ENCODE measurements at regions not wholly inside any gene's neighbourhood (a gene's known extent, or its start where the extent isn't known, plus 50 kb on each side); places are given as distances from the start of the nearest gene placed in this dataset.

DNA sequence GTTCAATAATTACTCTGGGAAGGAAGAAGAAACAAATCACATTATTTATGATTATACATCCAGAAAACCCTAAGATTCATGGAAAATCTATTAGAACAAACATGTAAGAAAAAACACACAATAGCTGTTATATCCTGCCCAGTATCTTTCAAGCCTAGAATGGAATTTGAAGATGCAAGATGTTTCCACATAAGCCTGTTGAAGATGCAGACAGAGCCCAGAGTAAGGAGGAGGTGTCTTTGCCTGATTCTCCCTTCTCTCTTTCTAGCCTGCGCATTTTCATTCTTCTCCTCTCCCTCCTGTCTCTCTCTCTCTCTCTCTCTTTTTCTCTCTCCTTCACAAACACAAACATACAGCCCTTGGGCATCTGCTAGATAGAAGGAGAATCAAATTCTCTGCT is 170.1 kb upstream of the INHBA start:
- no peak for DNase-seq (ENCODE audit: low read depth)
- no peak overlapping the region for H3K4me3 ChIP-seq (ENCODE audit: low read depth, low read length)
- TF ChIP-seq, protein P1, sequence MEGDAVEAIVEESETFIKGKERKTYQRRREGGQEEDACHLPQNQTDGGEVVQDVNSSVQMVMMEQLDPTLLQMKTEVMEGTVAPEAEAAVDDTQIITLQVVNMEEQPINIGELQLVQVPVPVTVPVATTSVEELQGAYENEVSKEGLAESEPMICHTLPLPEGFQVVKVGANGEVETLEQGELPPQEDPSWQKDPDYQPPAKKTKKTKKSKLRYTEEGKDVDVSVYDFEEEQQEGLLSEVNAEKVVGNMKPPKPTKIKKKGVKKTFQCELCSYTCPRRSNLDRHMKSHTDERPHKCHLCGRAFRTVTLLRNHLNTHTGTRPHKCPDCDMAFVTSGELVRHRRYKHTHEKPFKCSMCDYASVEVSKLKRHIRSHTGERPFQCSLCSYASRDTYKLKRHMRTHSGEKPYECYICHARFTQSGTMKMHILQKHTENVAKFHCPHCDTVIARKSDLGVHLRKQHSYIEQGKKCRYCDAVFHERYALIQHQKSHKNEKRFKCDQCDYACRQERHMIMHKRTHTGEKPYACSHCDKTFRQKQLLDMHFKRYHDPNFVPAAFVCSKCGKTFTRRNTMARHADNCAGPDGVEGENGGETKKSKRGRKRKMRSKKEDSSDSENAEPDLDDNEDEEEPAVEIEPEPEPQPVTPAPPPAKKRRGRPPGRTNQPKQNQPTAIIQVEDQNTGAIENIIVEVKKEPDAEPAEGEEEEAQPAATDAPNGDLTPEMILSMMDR (conservative IDR thresholded peaks at IDR 0.05; ENCODE audit: low read depth, low read length) = no peak

- DNase-seq (ENCODE audit: low read depth) = no peak
- no peak overlapping the region for H3K4me3 ChIP-seq (ENCODE audit: low read depth, low read length)
- TF ChIP-seq, protein P1 (conservative IDR thresholded peaks at IDR 0.05; ENCODE audit: low read depth, low read length) = no peak
Measured at GRCh38 chr7:41870461-41871138, 167.7 kb upstream of the INHBA start.

GRCh38 chr7:41869997-41870396 is 167.1 kb upstream of the INHBA start:
- no peak overlapping the region for H3K4me3 ChIP-seq (ENCODE audit: low read depth, low read length)
- TF ChIP-seq, protein P1 (conservative IDR thresholded peaks at IDR 0.05; ENCODE audit: low read depth, low read length) = no peak
- no peak for DNase-seq (ENCODE audit: low read depth)

DNA sequence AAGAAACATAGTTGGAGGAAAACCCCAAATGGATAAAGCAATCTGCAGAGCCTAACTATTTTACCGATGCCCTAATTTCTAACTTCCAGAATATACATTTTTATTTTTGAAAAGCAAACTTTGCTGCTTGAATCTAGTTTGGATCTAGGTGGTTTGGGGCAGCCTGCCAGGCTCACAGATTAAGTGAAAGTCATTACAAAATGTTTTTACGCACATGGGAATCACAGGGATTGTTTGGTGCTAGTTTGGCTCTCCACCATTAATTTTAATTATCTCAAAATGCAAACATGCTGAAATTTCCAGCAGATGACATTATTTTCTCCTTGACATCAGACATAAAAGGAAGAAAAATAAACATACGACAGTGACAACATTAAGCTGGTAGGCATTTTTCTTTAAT is 166.7 kb upstream of the INHBA start:
- TF ChIP-seq, protein P1 (conservative IDR thresholded peaks at IDR 0.05; ENCODE audit: low read depth, low read length) = no peak
- no peak for DNase-seq (ENCODE audit: low read depth)
- H3K4me3 ChIP-seq (ENCODE audit: low read depth, low read length) = no peak overlapping the region

DNA sequence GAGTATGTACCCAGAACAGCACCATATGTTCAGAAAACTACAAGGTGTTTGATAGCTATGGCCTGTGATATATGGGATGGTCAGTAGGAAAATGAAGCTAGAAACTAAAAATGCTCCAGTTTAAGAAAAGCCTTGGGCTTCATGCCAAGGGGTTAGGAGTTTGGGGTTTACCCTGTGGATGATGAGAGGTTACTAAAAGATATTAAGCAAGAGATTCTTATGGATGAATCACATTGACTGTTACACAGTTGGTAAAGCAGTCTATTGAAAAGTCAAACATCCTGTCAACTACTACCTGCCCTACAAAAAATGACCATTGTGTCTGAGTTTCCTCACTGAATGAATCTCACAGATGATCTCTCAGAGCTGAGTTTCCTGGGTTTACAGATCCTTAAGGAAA is 166.2 kb upstream of the INHBA start:
- no peak overlapping the region for H3K4me3 ChIP-seq (ENCODE audit: low read depth, low read length)
- TF ChIP-seq, protein P1 (conservative IDR thresholded peaks at IDR 0.05; ENCODE audit: low read depth, low read length) = no peak
- no peak for DNase-seq (ENCODE audit: low read depth)

DNA sequence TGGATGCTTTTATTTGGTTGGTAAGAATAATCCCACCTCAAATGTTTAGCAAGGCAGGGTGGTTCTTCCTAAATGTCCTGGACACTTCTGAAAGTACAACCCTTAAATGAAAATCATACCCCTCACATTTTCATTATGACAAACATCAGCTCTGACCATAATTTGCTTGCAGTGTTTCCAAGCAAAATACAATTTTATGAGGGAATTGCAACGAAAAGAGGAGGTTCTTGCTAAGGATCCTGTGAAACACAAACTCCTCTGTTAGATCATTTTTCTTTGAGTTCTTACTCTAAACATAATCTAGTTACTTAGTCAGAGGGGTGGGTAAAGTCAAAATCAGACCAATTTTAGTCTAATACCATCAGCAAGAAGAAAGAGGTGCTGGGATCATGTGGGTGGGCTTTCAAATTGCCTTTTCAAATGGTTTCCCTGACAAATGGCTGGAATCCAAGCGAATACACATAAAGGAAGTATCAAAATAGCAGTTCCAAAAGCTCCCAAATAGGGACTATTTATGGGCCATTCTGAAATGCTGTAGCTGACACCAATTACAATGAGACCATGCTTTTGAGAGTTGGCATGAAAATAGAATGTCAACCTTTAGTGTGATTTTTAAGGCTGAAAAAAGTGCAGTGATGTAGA is 164.9 kb upstream of the INHBA start:
- TF ChIP-seq, protein P1 (conservative IDR thresholded peaks at IDR 0.05; ENCODE audit: low read depth, low read length) = no peak
- no peak overlapping the region for H3K4me3 ChIP-seq (ENCODE audit: low read depth, low read length)
- no peak for DNase-seq (ENCODE audit: low read depth)

GRCh38 chr7:41862261-41862660 is 159.4 kb upstream of the INHBA start:
- TF ChIP-seq, protein P1 (conservative IDR thresholded peaks at IDR 0.05; ENCODE audit: low read depth, low read length) = no peak
- DNase-seq (ENCODE audit: low read depth) = no peak
- H3K4me3 ChIP-seq (ENCODE audit: low read depth, low read length) = no peak overlapping the region

Data from epithelial cell of proximal tubule (primary cell).